ENCODE measurements at regions not wholly inside any gene's neighbourhood (a gene's known extent, or its start where the extent isn't known, plus 50 kb on each side); places are given as distances from the start of the nearest gene placed in this dataset.

DNA sequence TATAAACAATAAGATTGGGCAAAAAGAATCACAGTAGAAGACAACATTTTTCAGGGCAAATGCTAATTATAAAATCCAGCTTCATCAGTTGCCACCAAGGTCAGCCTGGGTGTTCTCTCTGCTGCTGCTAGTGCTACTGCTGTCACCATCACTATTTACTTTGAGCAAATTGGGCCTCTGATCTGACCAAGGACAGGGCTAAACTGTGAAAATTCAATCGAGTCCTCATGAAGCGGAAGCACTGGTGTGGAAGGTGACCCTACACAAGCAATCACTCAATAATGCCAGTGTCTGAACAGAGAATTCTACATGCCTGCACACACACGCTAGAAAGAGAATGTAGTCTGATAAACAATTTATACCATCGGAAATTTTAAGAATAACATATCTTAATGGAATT is 122.9 kb upstream of the TTC29 start:
- TF ChIP-seq POLR2AphosphoS5 (IDR thresholded peaks at IDR 0.05) (no peak), POLR2A (IDR thresholded peaks at IDR 0.05) (no peak), EP300 (IDR thresholded peaks at IDR 0.05) (no peak)
- TF ChIP-seq, protein P1, sequence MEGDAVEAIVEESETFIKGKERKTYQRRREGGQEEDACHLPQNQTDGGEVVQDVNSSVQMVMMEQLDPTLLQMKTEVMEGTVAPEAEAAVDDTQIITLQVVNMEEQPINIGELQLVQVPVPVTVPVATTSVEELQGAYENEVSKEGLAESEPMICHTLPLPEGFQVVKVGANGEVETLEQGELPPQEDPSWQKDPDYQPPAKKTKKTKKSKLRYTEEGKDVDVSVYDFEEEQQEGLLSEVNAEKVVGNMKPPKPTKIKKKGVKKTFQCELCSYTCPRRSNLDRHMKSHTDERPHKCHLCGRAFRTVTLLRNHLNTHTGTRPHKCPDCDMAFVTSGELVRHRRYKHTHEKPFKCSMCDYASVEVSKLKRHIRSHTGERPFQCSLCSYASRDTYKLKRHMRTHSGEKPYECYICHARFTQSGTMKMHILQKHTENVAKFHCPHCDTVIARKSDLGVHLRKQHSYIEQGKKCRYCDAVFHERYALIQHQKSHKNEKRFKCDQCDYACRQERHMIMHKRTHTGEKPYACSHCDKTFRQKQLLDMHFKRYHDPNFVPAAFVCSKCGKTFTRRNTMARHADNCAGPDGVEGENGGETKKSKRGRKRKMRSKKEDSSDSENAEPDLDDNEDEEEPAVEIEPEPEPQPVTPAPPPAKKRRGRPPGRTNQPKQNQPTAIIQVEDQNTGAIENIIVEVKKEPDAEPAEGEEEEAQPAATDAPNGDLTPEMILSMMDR (IDR thresholded peaks at IDR 0.05), result no peak
